Activated B cell treated with CpG ODN at 0.5 μM for 24 hours (primary cell): ENCODE measurements at regions not wholly inside any gene's neighbourhood (a gene's known extent, or its start where the extent isn't known, plus 50 kb on each side); places are given as distances from the start of the nearest gene placed in this dataset.

ENCODE experiments used
- ATAC-seq: fragments of 200-7000 bp; cut with Tn5 transposase; one replicate; pipeline ENCODE4 v1.10.0; 2021; ENCODE audit warnings: low read depth, mild to moderate bottlenecking, moderate library complexity
- CTCF ChIA-PET: fragments of 350-600 bp; sonication (Branson Sonifier 250); formaldehyde crosslinking; loops from one replicate; lab custom pipeline; 2021; ENCODE audit warnings: antibody characterized with exemption; lab: Charles Lee
- POLR2A ChIA-PET: fragments of 350-600 bp; sonication (Branson Sonifier 250); formaldehyde crosslinking; loops from one replicate; lab custom pipeline; 2021; ENCODE audit warnings: antibody characterized with exemption; lab: Charles Lee
- DNase-seq: peaks from one replicate; pipeline ENCODE4 v3.0.0; 2022
- H3K27ac Mint-ChIP-seq: one replicate; pipeline ENCODE4 v1.8.0; 2020; ENCODE audit warnings: mixed read lengths
- H3K27me3 Mint-ChIP-seq: one replicate; pipeline ENCODE4 v1.8.0; 2021; ENCODE audit warnings: mixed read lengths
- H3K36me3 Mint-ChIP-seq: one replicate; pipeline ENCODE4 v1.8.0; 2021; ENCODE audit warnings: low read depth, mixed read lengths
- H3K4me1 Mint-ChIP-seq: one replicate; pipeline ENCODE4 v1.8.0; 2021; ENCODE audit warnings: mixed read lengths
- H3K4me3 Mint-ChIP-seq: one replicate; pipeline ENCODE4 v1.8.0; 2020; ENCODE audit warnings: mild to moderate bottlenecking, mixed read lengths
- H3K9me3 Mint-ChIP-seq: one replicate; pipeline ENCODE4 v1.8.0; 2020; ENCODE audit warnings: mixed read lengths
- intact Hi-C: fragments of 100-400 bp; cut with micrococcal nuclease; formaldehyde crosslinking; loops from one replicate; pipeline ENCODE4 v1.15.1; 2024
- TF ChIP-seq, protein P1 (sequence below): fragments of 200-600 bp; IDR thresholded peaks from one replicate; pipeline ENCODE4 v1.8.0; 2022; ENCODE audit warnings: antibody characterized with exemption, mild to moderate bottlenecking

DNA sequence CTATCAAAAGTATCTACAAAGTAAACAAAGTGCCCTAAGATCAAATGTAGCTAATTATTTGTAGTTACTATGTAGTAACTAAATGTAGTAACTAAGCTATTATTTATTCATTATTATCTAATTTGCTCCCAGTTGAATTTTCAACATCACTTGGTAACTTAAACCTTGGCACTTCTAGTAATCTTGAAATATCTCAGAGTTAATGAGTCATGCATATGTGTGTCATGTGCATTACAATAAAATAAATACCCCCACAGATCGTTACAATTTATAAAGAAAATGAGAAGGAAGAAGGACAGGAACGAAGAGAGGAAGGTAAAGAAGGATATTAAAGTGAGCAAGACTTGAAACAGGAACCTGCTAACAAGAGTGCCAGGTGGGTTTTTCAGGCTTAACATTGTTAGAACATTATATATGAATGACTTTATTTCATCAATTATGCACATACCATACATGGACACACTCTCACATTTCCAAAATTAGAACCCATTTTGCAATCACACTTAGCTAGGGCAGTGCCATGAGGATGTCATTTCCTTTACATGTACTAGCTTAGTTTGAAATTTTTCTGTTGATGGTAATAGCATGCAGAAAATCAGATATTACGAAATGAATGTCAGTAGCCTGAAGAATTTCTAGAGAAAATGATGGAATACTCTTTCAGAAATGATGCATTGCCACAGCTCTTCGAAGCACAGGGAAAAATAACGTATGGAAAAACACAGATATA is 1670.4 kb upstream of the AGA start:
- H3K4me3 Mint-ChIP-seq, result no peak overlapping the region
- H3K4me1 Mint-ChIP-seq, result no peaks in the 10 kb centered on the region
- ChIA-PET POLR2A (no interaction called here), CTCF (no interaction called here)
- TF ChIP-seq, protein P1, sequence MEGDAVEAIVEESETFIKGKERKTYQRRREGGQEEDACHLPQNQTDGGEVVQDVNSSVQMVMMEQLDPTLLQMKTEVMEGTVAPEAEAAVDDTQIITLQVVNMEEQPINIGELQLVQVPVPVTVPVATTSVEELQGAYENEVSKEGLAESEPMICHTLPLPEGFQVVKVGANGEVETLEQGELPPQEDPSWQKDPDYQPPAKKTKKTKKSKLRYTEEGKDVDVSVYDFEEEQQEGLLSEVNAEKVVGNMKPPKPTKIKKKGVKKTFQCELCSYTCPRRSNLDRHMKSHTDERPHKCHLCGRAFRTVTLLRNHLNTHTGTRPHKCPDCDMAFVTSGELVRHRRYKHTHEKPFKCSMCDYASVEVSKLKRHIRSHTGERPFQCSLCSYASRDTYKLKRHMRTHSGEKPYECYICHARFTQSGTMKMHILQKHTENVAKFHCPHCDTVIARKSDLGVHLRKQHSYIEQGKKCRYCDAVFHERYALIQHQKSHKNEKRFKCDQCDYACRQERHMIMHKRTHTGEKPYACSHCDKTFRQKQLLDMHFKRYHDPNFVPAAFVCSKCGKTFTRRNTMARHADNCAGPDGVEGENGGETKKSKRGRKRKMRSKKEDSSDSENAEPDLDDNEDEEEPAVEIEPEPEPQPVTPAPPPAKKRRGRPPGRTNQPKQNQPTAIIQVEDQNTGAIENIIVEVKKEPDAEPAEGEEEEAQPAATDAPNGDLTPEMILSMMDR, result no peak
- no peak for ATAC-seq
- no peaks in the 10 kb centered on the region for H3K27me3 Mint-ChIP-seq
- no peaks in the 10 kb centered on the region for H3K36me3 Mint-ChIP-seq
- intact Hi-C loops, result no loop called here
- DNase-seq, result no peak
- no peak overlapping the region for H3K27ac Mint-ChIP-seq
- H3K9me3 Mint-ChIP-seq, result peaks cover 6% of the 10 kb centered on the region

DNA sequence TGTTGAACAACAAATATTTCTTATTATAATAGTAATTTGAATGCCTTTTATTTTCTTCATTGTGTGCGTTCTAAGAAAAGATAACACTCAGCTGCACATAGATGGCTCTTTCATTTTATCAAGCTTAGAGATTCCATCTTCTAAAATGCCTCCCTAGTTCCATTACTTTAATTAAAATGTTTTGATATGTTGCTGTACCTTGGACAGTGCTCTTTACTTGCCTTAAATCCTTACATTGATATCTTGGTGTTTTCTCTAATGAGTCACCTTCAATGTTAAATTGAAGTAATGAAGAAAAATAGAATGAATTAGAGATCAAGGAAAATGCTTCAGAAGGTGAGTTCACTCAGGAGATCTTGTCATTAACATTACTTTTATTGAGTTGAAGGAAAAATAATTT is 1672.4 kb upstream of the AGA start:
- TF ChIP-seq, protein P1, result no peak
- POLR2A ChIA-PET, result no interaction called here
- CTCF ChIA-PET, result no interaction called here
- H3K4me3 Mint-ChIP-seq, result no peak overlapping the region
- no peaks in the 10 kb centered on the region for H3K27me3 Mint-ChIP-seq
- intact Hi-C loops, result no loop called here
- H3K9me3 Mint-ChIP-seq, result peaks cover 6% of the 10 kb centered on the region
- H3K36me3 Mint-ChIP-seq, result no peaks in the 10 kb centered on the region
- no peak overlapping the region for H3K27ac Mint-ChIP-seq
- no peaks in the 10 kb centered on the region for H3K4me1 Mint-ChIP-seq
- ATAC-seq (no peak), DNase-seq (no peak)

DNA sequence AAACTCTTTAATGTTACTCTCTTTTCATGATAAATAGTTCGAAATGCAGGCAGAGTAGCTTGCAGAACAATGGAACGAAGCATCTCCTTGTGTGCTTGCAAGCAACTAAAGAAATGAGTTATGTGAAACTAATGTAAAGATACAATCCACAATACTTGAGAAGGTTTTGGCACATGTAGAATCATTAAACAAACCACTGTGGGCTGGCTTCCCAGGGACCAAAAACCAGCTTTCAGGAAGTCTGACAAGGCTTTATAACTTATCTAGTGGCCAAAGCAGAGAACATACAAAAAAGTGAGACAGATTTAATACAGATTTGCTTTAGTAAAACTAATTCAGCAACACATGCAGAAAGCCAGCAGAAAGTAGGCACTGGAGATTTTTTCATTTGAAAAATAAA is 1673.8 kb upstream of the AGA start:
- ChIA-PET CTCF (no interaction called here), POLR2A (no interaction called here)
- intact Hi-C loops, result no loop called here
- Mint-ChIP-seq H3K9me3 (peaks cover 4% of the 10 kb centered on the region), H3K36me3 (no peaks in the 10 kb centered on the region), H3K27ac (no peak overlapping the region), H3K4me3 (no peak overlapping the region), H3K4me1 (no peaks in the 10 kb centered on the region), H3K27me3 (no peaks in the 10 kb centered on the region)
- DNase-seq (no peak), ATAC-seq (no peak)
- TF ChIP-seq, protein P1, result no peak

DNA sequence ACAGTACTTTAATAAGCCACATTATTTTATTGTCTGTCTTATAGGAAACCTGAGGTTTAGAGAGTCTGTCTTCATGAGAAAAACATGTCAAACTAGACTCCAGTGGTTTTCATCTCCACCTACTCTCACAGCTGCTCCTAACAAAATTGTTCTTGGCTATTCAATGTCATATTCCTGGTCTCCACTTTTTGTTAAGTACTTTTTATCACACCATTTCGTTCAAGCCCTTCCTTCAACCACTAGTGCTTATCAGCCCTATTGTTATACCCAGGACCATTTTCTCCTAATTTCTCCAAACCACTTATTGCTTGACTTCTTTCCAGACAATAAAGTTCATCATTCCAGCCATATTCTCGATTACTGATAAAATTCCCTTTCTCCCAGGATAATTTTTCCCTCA is 1674.3 kb upstream of the AGA start:
- ChIA-PET CTCF (no interaction called here), POLR2A (no interaction called here)
- Mint-ChIP-seq H3K27me3 (no peaks in the 10 kb centered on the region), H3K36me3 (no peaks in the 10 kb centered on the region), H3K4me3 (no peak overlapping the region), H3K27ac (no peak overlapping the region), H3K9me3 (peaks cover 4% of the 10 kb centered on the region), H3K4me1 (no peaks in the 10 kb centered on the region)
- intact Hi-C loops, result no loop called here
- DNase-seq (no peak), ATAC-seq (no peak)
- TF ChIP-seq, protein P1, result no peak

DNA sequence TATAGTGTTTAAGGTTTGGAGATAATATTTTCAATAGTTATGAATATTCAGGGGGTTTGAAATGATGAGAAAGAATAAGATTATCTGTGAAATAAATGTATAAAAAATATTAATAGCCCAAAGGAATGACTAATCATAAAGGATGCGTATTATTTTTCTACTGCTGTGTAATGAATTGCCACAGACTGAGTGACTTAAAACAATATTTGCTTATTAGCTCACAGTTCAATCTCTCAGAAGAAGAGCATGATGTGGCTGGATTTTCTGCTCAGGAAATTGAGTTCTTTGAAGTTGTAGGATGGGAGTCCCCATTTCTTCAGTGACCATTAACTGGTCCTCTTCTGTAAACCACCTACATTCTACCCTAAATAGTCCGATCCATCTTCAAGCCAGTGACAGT is 1680.8 kb upstream of the AGA start:
- H3K36me3 Mint-ChIP-seq, result no peaks in the 10 kb centered on the region
- CTCF ChIA-PET, result no interaction called here
- no peak overlapping the region for H3K4me3 Mint-ChIP-seq
- peaks cover 7% of the 10 kb centered on the region for H3K9me3 Mint-ChIP-seq
- no peak overlapping the region for H3K27ac Mint-ChIP-seq
- TF ChIP-seq, protein P1, result no peak
- no peak for ATAC-seq
- no peaks in the 10 kb centered on the region for H3K4me1 Mint-ChIP-seq
- H3K27me3 Mint-ChIP-seq, result no peaks in the 10 kb centered on the region
- POLR2A ChIA-PET, result no interaction called here
- intact Hi-C loops, result no loop called here
- no peak for DNase-seq
